NCI-H82 treated with DMSO at 0.1 percent for 48 hours (cell line): ENCODE measurements at regions not wholly inside any gene's neighbourhood (a gene's known extent, or its start where the extent isn't known, plus 50 kb on each side); places are given as distances from the start of the nearest gene placed in this dataset.

Experiments
- DNase-seq: peaks from one replicate; lab custom pipeline; 2025; ENCODE audit not compliant: unreplicated experiment; lab: John Stamatoyannopoulos, UW

GRCh38 chr12:41983394-41983793 is 161.3 kb downstream of the GXYLT1 start:
- DNase-seq = no peak

GRCh38 chr12:41981758-41982157 is 162.9 kb downstream of the GXYLT1 start:
- DNase-seq = no peak

GRCh38 chr12:41981013-41981412 is 163.7 kb downstream of the GXYLT1 start:
- no peak for DNase-seq

- no peak for DNase-seq
These were observed 164.3 kb downstream of the GXYLT1 start for GRCh38 chr12:41980390-41980789.

- no peak for DNase-seq
These were observed 165.1 kb downstream of the GXYLT1 start for GRCh38 chr12:41979574-41979973.

GRCh38 chr12:41972598-41972997 is 172.1 kb downstream of the GXYLT1 start:
- no peak for DNase-seq

- no peak for DNase-seq
These were observed 172.5 kb downstream of the GXYLT1 start for GRCh38 chr12:41972196-41972595.

GRCh38 chr12:41970744-41971143 is 173.9 kb downstream of the GXYLT1 start:
- DNase-seq = no peak

GRCh38 chr12:41968599-41968998 is 176.1 kb downstream of the GXYLT1 start:
- peak; percentile 15 for DNase-seq

GRCh38 chr12:41967668-41968500 is 176.8 kb downstream of the GXYLT1 start:
- peak; percentile 98 for DNase-seq

GRCh38 chr12:41966916-41967315 is 177.8 kb downstream of the GXYLT1 start:
- no peak for DNase-seq

- no peak for DNase-seq
These were observed 178.7 kb downstream of the GXYLT1 start for GRCh38 chr12:41966001-41966400.

GRCh38 chr12:41963398-41963797 is 181.3 kb downstream of the GXYLT1 start:
- no peak for DNase-seq

GRCh38 chr12:41962171-41962572 is 182.5 kb downstream of the GXYLT1 start:
- no peak for DNase-seq

- no peak for DNase-seq
These were observed 185.4 kb downstream of the GXYLT1 start for GRCh38 chr12:41959271-41959670.

GRCh38 chr12:41956353-41956752 is 188.3 kb downstream of the GXYLT1 start:
- no peak for DNase-seq

GRCh38 chr12:41950455-41950854 is 194.2 kb downstream of the GXYLT1 start:
- no peak for DNase-seq

GRCh38 chr12:41946106-41946505 is 198.6 kb downstream of the GXYLT1 start:
- no peak for DNase-seq

- no peak for DNase-seq
These were observed 200.5 kb downstream of the GXYLT1 start for GRCh38 chr12:41944216-41944615.

- no peak for DNase-seq
These were observed 201.0 kb downstream of the GXYLT1 start for GRCh38 chr12:41943671-41944070.

GRCh38 chr12:41942354-41942753 is 202.3 kb downstream of the GXYLT1 start:
- no peak for DNase-seq

GRCh38 chr12:41941079-41941478 is 203.6 kb downstream of the GXYLT1 start:
- DNase-seq = no peak

GRCh38 chr12:41940571-41940970 is 204.1 kb downstream of the GXYLT1 start:
- DNase-seq = no peak
